GM20000 (cell line): ENCODE measurements at regions not wholly inside any gene's neighbourhood (a gene's known extent, or its start where the extent isn't known, plus 50 kb on each side); places are given as distances from the start of the nearest gene placed in this dataset.

ENCODE experiments used
- DNase-seq: peaks from one replicate; pipeline ENCODE4 v3.0.0; 2012; ENCODE audit warnings: low spot score
- TF ChIP-seq, protein P1 (sequence below): IDR thresholded peaks from 2 replicates; pipeline ENCODE4 v1.5.1; 2012; ENCODE audit warnings: mild to moderate bottlenecking, control low read depth; ENCODE audit errors: extremely low read depth, missing control alignments

DNA sequence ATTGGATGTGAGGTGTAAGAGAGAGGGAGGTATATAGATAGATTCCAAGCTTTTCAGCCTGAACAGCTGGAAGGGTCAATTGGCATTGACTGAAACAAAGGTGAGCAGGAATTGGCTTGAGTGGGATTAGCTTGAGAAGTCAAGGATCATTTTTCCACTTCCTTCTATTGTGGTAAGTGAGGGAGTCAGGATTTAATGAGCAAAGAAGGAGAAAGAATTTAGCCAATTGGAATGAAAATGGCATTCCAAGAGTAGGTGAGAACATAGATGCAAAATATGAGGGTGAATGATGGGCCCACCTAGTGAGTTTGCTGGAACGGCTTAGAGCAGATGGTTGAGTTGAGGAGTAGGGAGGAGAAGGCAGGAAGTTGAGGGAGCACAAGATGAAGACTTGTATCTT lies 56.5 kb upstream of the ETV6 start:
- TF ChIP-seq, protein P1, sequence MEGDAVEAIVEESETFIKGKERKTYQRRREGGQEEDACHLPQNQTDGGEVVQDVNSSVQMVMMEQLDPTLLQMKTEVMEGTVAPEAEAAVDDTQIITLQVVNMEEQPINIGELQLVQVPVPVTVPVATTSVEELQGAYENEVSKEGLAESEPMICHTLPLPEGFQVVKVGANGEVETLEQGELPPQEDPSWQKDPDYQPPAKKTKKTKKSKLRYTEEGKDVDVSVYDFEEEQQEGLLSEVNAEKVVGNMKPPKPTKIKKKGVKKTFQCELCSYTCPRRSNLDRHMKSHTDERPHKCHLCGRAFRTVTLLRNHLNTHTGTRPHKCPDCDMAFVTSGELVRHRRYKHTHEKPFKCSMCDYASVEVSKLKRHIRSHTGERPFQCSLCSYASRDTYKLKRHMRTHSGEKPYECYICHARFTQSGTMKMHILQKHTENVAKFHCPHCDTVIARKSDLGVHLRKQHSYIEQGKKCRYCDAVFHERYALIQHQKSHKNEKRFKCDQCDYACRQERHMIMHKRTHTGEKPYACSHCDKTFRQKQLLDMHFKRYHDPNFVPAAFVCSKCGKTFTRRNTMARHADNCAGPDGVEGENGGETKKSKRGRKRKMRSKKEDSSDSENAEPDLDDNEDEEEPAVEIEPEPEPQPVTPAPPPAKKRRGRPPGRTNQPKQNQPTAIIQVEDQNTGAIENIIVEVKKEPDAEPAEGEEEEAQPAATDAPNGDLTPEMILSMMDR = no peak
- DNase-seq = no peak

DNA sequence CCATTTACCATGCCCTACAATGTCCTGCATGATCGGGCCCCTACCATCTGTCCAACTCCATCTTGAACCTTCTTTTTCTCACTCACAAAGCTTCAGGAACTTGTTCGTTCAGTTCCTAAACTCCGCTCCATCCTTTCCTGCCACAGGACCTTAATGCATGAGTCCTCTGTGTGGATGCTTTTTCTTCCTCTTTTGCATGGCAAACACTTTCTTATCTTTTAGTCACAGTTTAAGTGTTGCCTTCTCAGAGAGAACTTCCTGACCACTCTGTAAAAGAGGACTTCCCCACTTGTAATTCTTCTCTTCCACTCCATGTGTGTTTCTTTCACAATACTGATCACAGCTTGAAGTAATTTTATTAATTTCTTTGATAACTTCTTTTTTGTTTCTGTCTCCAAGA lies 54.4 kb upstream of the ETV6 start:
- TF ChIP-seq, protein P1 = no peak
- DNase-seq = no peak

DNA sequence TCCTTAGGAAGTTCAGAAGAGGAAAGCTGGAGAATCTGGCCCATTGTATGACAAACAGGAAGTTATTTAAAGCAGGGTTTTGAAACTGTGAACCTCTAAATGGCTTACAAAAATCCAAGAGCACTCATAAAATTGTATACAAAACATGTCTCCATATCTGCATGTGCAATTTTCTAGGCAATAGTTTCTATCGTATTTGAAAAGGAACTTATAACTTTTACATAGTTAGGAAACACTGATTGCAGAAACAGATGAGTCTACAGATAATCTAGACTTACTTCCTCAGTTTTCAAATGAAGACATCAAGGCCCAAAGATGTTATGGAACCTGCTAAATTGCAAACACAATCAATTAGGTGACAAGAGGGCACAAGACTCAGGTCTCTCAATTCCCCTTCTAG lies 53.3 kb upstream of the ETV6 start:
- DNase-seq = no peak
- TF ChIP-seq, protein P1 = no peak

DNA sequence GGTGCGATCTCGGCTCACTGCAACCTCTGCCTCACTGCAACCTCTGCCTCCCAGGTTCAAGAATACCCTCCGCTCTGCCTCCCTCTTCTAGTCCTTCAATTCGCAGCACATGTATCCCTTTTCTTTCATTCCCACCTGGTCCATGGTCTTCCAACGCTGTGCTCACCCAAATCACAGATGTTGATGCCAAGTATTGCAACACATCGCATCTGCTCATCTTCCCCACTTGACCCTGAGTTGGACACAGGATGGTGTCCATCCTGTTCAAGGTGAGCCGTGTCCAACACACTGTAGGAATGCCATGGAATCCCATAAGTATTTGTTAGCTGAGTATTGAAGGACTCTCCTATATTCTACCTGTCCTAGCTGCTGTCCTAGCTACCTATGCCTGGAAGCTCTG lies 50.6 kb upstream of the ETV6 start:
- TF ChIP-seq, protein P1 = no peak
- no peak for DNase-seq
